ENCODE measurements at regions not wholly inside any gene's neighbourhood (a gene's known extent, or its start where the extent isn't known, plus 50 kb on each side); places are given as distances from the start of the nearest gene placed in this dataset.

GRCh38 chr6:122178988-122179387 lies 220.5 kb upstream of the HSF2 start:
- TF ChIP-seq CTCF (IDR thresholded peaks at IDR 0.05): no peak
- TF ChIP-seq EZH2phosphoT487 (IDR thresholded peaks at IDR 0.05): no peak
- TF ChIP-seq EZH2 (IDR thresholded peaks at IDR 0.05): no peak

Data from neural progenitor cell (in vitro differentiated cells).